H1 (cell line): ENCODE measurements at regions not wholly inside any gene's neighbourhood (a gene's known extent, or its start where the extent isn't known, plus 50 kb on each side); places are given as distances from the start of the nearest gene placed in this dataset.

Experiments used
- CTCF ChIA-PET: fragments of 300-600 bp; sonication (Branson Sonifier 250); formaldehyde crosslinking; loops from one replicate; lab custom pipeline; 2021; ENCODE audit not compliant: partially characterized antibody; lab: Charles Lee
- POLR2A ChIA-PET: fragments of 300-600 bp; sonication (Branson Sonifier 250); formaldehyde crosslinking; loops from one replicate; lab custom pipeline; 2021; ENCODE audit warnings: inconsistent platforms; ENCODE audit not compliant: partially characterized antibody; lab: Charles Lee
- DNase-seq, 2 experiments: peaks; one replicate each; pipeline versions ENCODE4 v3.0.0 to v3.0.0-alpha.2; 2010 to 2022; ENCODE audit warnings: low spot score in 2 of 2, low read depth in 1 of 2, mixed read lengths in 1 of 2
- FAIRE-seq: peaks from 2 replicates; lab custom pipeline; 2011; peaks lifted over from hg19 to GRCh38; lab: Jason Lieb, UNC
- H2AFZ ChIP-seq: 2 replicates; pipeline ENCODE4 v1.8.1; 2012; ENCODE audit warnings: low read length, inconsistent platforms
- H2AK5ac ChIP-seq: 2 replicates; pipeline ENCODE4 v1.6.1; 2013; ENCODE audit warnings: low read depth, low read length
- H2BK120ac ChIP-seq: replicated peaks from 2 replicates; pipeline ENCODE3; 2013; ENCODE audit warnings: low read depth, low read length, inconsistent platforms
- H2BK12ac ChIP-seq: 2 replicates; pipeline ENCODE4 v1.6.1; 2013; ENCODE audit warnings: low read depth, low read length
- H2BK15ac ChIP-seq: 2 replicates; pipeline ENCODE4 v1.6.1; 2013; ENCODE audit warnings: low read length
- H2BK20ac ChIP-seq: 2 replicates; pipeline ENCODE4 v1.6.1; 2013; ENCODE audit warnings: low read length
- H2BK5ac ChIP-seq: 2 replicates; pipeline ENCODE4 v1.6.1; 2013; ENCODE audit warnings: low read depth, low read length
- H3K14ac ChIP-seq: 2 replicates; pipeline ENCODE4 v1.6.1; 2013; ENCODE audit warnings: inconsistent platforms; ENCODE audit not compliant: insufficient read length
- H3K18ac ChIP-seq: 2 replicates; pipeline ENCODE4 v1.6.1; 2013; ENCODE audit warnings: low read length; ENCODE audit errors: extremely low read depth
- H3K23ac ChIP-seq: 2 replicates; pipeline ENCODE4 v1.6.1; 2013; ENCODE audit warnings: inconsistent platforms; ENCODE audit not compliant: insufficient read length
- H3K23me2 ChIP-seq: 2 replicates; pipeline ENCODE4 v1.6.1; 2013; ENCODE audit warnings: low read depth, low read length
- H3K27ac ChIP-seq: 2 replicates; pipeline ENCODE4 v1.6.1; 2011; ENCODE audit warnings: low read depth, low read length, inconsistent platforms
- H3K27me3 ChIP-seq, 4 experiments: replicated peaks in 1 of 4; 1 replicate in 1 of 4; 2 replicates in 3 of 4; pipeline versions ENCODE4 v1.6.1 to v1.8.1; 2011 to 2013; ENCODE audit warnings: low read length in 3 of 4, mild to moderate bottlenecking in 3 of 4, inconsistent platforms in 2 of 4, mixed read lengths in 2 of 4, moderate library complexity in 1 of 4; ENCODE audit not compliant: control insufficient read depth in 3 of 4, insufficient read depth in 3 of 4; ENCODE audit errors: extremely low read depth in 1 of 4
- H3K36me3 ChIP-seq, 4 experiments: 2 replicates each; pipeline versions ENCODE4 v1.6.1 to v1.8.1; 2011 to 2013; ENCODE audit warnings: mild to moderate bottlenecking in 4 of 4, low read length in 3 of 4, moderate library complexity in 2 of 4, control low read depth in 1 of 4, inconsistent platforms in 1 of 4; ENCODE audit not compliant: insufficient read depth in 4 of 4, control insufficient read depth in 2 of 4
- H3K4ac ChIP-seq: replicated peaks from 2 replicates; pipeline ENCODE3; 2013; ENCODE audit warnings: low read length, low read depth, mixed read lengths, inconsistent platforms; ENCODE audit not compliant: insufficient read length
- H3K4me1 ChIP-seq, 4 experiments: replicated peaks in 1 of 4; 1 replicate in 1 of 4; 2 replicates in 3 of 4; pipeline versions ENCODE4 v1.6.1 to v1.8.1; 2011 to 2013; ENCODE audit warnings: low read length in 3 of 4, inconsistent platforms in 2 of 4, mixed read lengths in 1 of 4; ENCODE audit not compliant: insufficient read depth in 4 of 4, control insufficient read depth in 3 of 4
- H3K4me2 ChIP-seq, 2 experiments: 2 replicates each; pipeline versions ENCODE4 v1.6.1 to v1.8.1; 2011 to 2013; ENCODE audit warnings: low read depth in 2 of 2, low read length in 2 of 2, control low read depth in 1 of 2, inconsistent platforms in 1 of 2, mild to moderate bottlenecking in 1 of 2; ENCODE audit not compliant: insufficient read depth in 1 of 2
- H3K4me3 ChIP-seq, 4 experiments: fragments of 200-600, 300-600 bp in 1 of 4; sonication (generic), shearing (Covaris generic), sonication (Bioruptor Twin) in 1 of 4; 2 replicates each; pipeline versions ENCODE4 v1.5.1 to v1.8.1; 2011 to 2016; ENCODE audit warnings: low read length in 4 of 4, low read depth in 3 of 4, control low read depth in 2 of 4, inconsistent platforms in 2 of 4, mild to moderate bottlenecking in 2 of 4, mixed read lengths in 1 of 4, moderate library complexity in 1 of 4; ENCODE audit not compliant: insufficient read depth in 2 of 4; ENCODE audit errors: extremely low read depth in 1 of 4
- H3K56ac ChIP-seq: replicated peaks from 2 replicates; pipeline ENCODE3; 2013; ENCODE audit warnings: low read depth, mild to moderate bottlenecking, mixed read lengths, low read length, inconsistent platforms; ENCODE audit not compliant: insufficient read length
- H3K79me1 ChIP-seq: 2 replicates; pipeline ENCODE4 v1.6.1; 2013; ENCODE audit warnings: low read depth, low read length, control low read depth
- H3K79me2 ChIP-seq, 2 experiments: 2 replicates each; pipeline versions ENCODE4 v1.6.1 to v1.8.1; 2012 to 2013; ENCODE audit warnings: low read length in 2 of 2, mild to moderate bottlenecking in 2 of 2, inconsistent platforms in 1 of 2; ENCODE audit not compliant: insufficient read depth in 2 of 2, control insufficient read depth in 1 of 2
- H3K9ac ChIP-seq, 4 experiments: replicated peaks in 1 of 4; 1 replicate in 1 of 4; 2 replicates in 3 of 4; pipeline versions ENCODE4 v1.6.1 to v1.8.1; 2011 to 2013; ENCODE audit warnings: low read depth in 3 of 4, low read length in 3 of 4, control low read depth in 2 of 4, mild to moderate bottlenecking in 2 of 4, moderate library complexity in 2 of 4, inconsistent platforms in 1 of 4; ENCODE audit errors: extremely low read depth in 1 of 4
- H3K9me3 ChIP-seq, 2 experiments: 2 replicates each; pipeline versions ENCODE4 v1.6.1 to v1.8.1; 2012 to 2013; ENCODE audit warnings: mild to moderate bottlenecking in 2 of 2, moderate library complexity in 2 of 2, control low read depth in 1 of 2, inconsistent platforms in 1 of 2, low read depth in 1 of 2, low read length in 1 of 2, mixed read lengths in 1 of 2; ENCODE audit not compliant: insufficient read depth in 2 of 2
- H4K20me1 ChIP-seq, 2 experiments: replicated peaks in 1 of 2; 2 replicates each; pipeline versions ENCODE3 to v1.8.1; 2011 to 2013; ENCODE audit warnings: inconsistent platforms in 2 of 2, low read length in 2 of 2, mild to moderate bottlenecking in 1 of 2; ENCODE audit not compliant: insufficient read depth in 2 of 2, control insufficient read depth in 1 of 2
- H4K5ac ChIP-seq: 2 replicates; pipeline ENCODE4 v1.6.1; 2013; ENCODE audit warnings: low read length, low read depth, mixed read lengths, inconsistent platforms; ENCODE audit not compliant: insufficient read length
- H4K8ac ChIP-seq: 2 replicates; pipeline ENCODE4 v1.8.0; 2013; ENCODE audit warnings: mild to moderate bottlenecking, moderate library complexity, low read length, inconsistent platforms; ENCODE audit not compliant: insufficient read depth; ENCODE audit errors: extremely low read depth
- H4K91ac ChIP-seq: replicated peaks from 2 replicates; pipeline ENCODE3; 2013; ENCODE audit warnings: low read length, mixed read lengths, inconsistent platforms; ENCODE audit not compliant: insufficient read length
- GTF2F1 ChIP-seq: IDR thresholded peaks from 2 replicates; pipeline ENCODE4 v1.6.1; 2012; ENCODE audit warnings: low read depth, low read length, improper control_type of control experiment, borderline replicate concordance
- SUZ12 ChIP-seq: fragments of 200-600 bp; sonication (generic); IDR thresholded peaks from 2 replicates; pipeline ENCODE4 v1.6.1; 2012; ENCODE audit warnings: mild to moderate bottlenecking, inconsistent platforms, low read length, moderate library complexity, mixed read lengths
- WGBS, 2 experiments: shearing (Covaris generic) in 1 of 2; methylation state at CpG; one replicate each; pipeline versions ENCODE4 v1.1.6 to v1.1.7; 2013 to 2015; ENCODE audit warnings: low lambda C conversion rate in 2 of 2, mixed read lengths in 2 of 2, inconsistent platforms in 1 of 2, low coverage in 1 of 2, missing lambda C conversion rate in 1 of 2; ENCODE audit not compliant: insufficient replicate concordance in 2 of 2, insufficient coverage in 1 of 2, insufficient read length in 1 of 2; ENCODE audit errors: extremely low coverage in 1 of 2, missing lambda C conversion rate in 1 of 2; 5-methylcytosine and 5-hydroxymethylcytosine counted together

GRCh38 chr7:110010359-110010758 lies 1080.6 kb upstream of the LRRN3 start:
- Histone ChIP-seq H3K23me2 (no peaks in the 10 kb centered on the region), H3K27ac (no peak overlapping the region), H3K4me1 (peaks cover 0 to 2% (median 0%) of the 10 kb centered on the region in 4 experiments; a peak in 1 of 7 replicates), H3K9me3 (no peaks in the 10 kb centered on the region), H3K79me1 (no peaks in the 10 kb centered on the region), H3K79me2 (no peaks in the 10 kb centered on the region), H2BK5ac (no peak overlapping the region), H4K8ac (no peak overlapping the region; the same call in 1 of the 2 replicates), H3K27me3 (peaks cover 0 to 1% (median 0%) of the 10 kb centered on the region in 4 experiments; a peak in 1 of 7 replicates), H3K14ac (no peak overlapping the region), H4K5ac (no peak overlapping the region), H3K36me3 (no peaks in the 10 kb centered on the region), H4K20me1 (no peaks in the 10 kb centered on the region), H2AK5ac (no peak overlapping the region), H2BK15ac (no peak overlapping the region), H3K18ac (no peak overlapping the region), H3K56ac (no peak overlapping the region), H2BK12ac (no peak overlapping the region), H3K4me3 (no peak overlapping the region), H3K4me2 (no peak overlapping the region), H3K4ac (no peak overlapping the region), H2BK20ac (no peak overlapping the region), H3K23ac (no peak overlapping the region), H4K91ac (no peak overlapping the region), H2BK120ac (no peak overlapping the region), H3K9ac (no peak overlapping the region), H2AFZ (no peak overlapping the region)
- no peak for FAIRE-seq
- no peak for TF ChIP-seq SUZ12
- TF ChIP-seq GTF2F1 = no peak
- POLR2A ChIA-PET = no interaction called here
- no peak for DNase-seq
- WGBS, 2 experiments = 92% methylated on average over 3 of the region's 3 CpGs; no CpG with 5 or more reads in 1 of the 2 experiments
- CTCF ChIA-PET = no interaction called here
